OCI-LY7 (cell line): ENCODE measurements at regions not wholly inside any gene's neighbourhood (a gene's known extent, or its start where the extent isn't known, plus 50 kb on each side); places are given as distances from the start of the nearest gene placed in this dataset.
"Not testable (repeated sequence)": the region's sequence is repeated elsewhere in the genome, so short reads cannot be mapped to it uniquely, and the experiment has no call there.

ENCODE experiments used
- BruUV-seq: library from RNA; stranded (reverse); fragments of 400-500 nt; replicated peaks from 2 replicates; lab custom pipeline; 2021; lab: Mats Ljungman, UMichigan
- CTCF ChIA-PET: fragments of 300-600 bp; sonication (Branson Sonifier 250); formaldehyde crosslinking; loops from one replicate; lab custom pipeline; 2022; ENCODE audit warnings: antibody characterized with exemption; ENCODE audit not compliant: unreplicated experiment; lab: Charles Lee
- POLR2A ChIA-PET: fragments of 300-600 bp; sonication (Branson Sonifier 250); formaldehyde crosslinking; loops from one replicate; lab custom pipeline; 2022; ENCODE audit warnings: antibody characterized with exemption; lab: Charles Lee
- DNase-seq: peaks from one replicate; pipeline ENCODE4 v3.0.0-alpha.2; 2015; ENCODE audit warnings: low spot score
- H2AFZ ChIP-seq: fragments of 200-600 bp; sonication (generic), shearing (Covaris generic); 2 replicates; pipeline ENCODE4 v1.6.1; 2014; ENCODE audit warnings: mild to moderate bottlenecking, antibody characterized with exemption, low read length, moderate library complexity
- H3K27ac ChIP-seq: fragments of 200-600 bp; sonication (generic); 2 replicates; pipeline ENCODE4 v1.5.1; 2014; ENCODE audit warnings: mixed run types, low read depth, mild to moderate bottlenecking, moderate library complexity, low read length, inconsistent platforms; ENCODE audit not compliant: poor library complexity, severe bottlenecking
- H3K36me3 ChIP-seq: fragments of 200-600 bp; sonication (generic); 2 replicates; pipeline ENCODE4 v1.6.1; 2014; ENCODE audit warnings: mild to moderate bottlenecking, antibody characterized with exemption, low read length, moderate library complexity, mixed read lengths; ENCODE audit not compliant: insufficient read depth
- H3K4me1 ChIP-seq: fragments of 200-600 bp; sonication (generic); 2 replicates; pipeline ENCODE4 v1.5.1; 2014; ENCODE audit warnings: mild to moderate bottlenecking, low read length; ENCODE audit not compliant: insufficient read depth, poor library complexity, severe bottlenecking
- H3K4me2 ChIP-seq: fragments of 200-600 bp; sonication (generic); 2 replicates; pipeline ENCODE4 v1.6.1; 2014; ENCODE audit warnings: mild to moderate bottlenecking, low read length
- H3K4me3 ChIP-seq: fragments of 200-600 bp; sonication (generic); 2 replicates; pipeline ENCODE4 v1.5.1; 2014; ENCODE audit warnings: mild to moderate bottlenecking, low read depth, low read length; ENCODE audit not compliant: poor library complexity, severe bottlenecking
- H3K79me2 ChIP-seq: fragments of 200-600 bp; sonication (generic); 2 replicates; pipeline ENCODE4 v1.6.1; 2016; ENCODE audit warnings: low read depth, mild to moderate bottlenecking, low read length, moderate library complexity, mixed read lengths; ENCODE audit not compliant: insufficient read depth
- H3K9me2 ChIP-seq: fragments of 200-600 bp; sonication (generic); 2 replicates; pipeline ENCODE4 v1.6.1; 2016; ENCODE audit warnings: mild to moderate bottlenecking, low read length, mixed read lengths; ENCODE audit not compliant: insufficient read depth
- H3K9me3 ChIP-seq: fragments of 200-600 bp; sonication (generic); 2 replicates; pipeline ENCODE4 v1.6.1; 2014; ENCODE audit warnings: mild to moderate bottlenecking, mixed run types, low read length, mixed read lengths
- H4K20me1 ChIP-seq: fragments of 200-600 bp; sonication (generic); 2 replicates; pipeline ENCODE4 v1.6.1; 2014; ENCODE audit warnings: mild to moderate bottlenecking, antibody characterized with exemption, low read length, moderate library complexity, mixed read lengths; ENCODE audit not compliant: insufficient read depth
- CTCF ChIP-seq: fragments of 200-600 bp; sonication (generic); conservative IDR thresholded peaks from 2 replicates; pipeline ENCODE4 v1.5.1; 2014; ENCODE audit warnings: mild to moderate bottlenecking, antibody characterized with exemption, low read length, moderate library complexity, mixed read lengths
- EZH2phosphoT487 ChIP-seq: fragments of 200-600 bp; sonication (generic); IDR thresholded peaks from 2 replicates; pipeline ENCODE4 v1.6.1; 2018; ENCODE audit warnings: low read depth, borderline replicate concordance, mild to moderate bottlenecking, mixed run types, antibody characterized with exemption, low read length, moderate library complexity, mixed read lengths
- intact Hi-C: fragments of 100-400 bp; cut with micrococcal nuclease; formaldehyde crosslinking; loops from one replicate; pipeline ENCODE4 v1.10.0; 2022; ENCODE audit not compliant: unreplicated experiment

- Histone ChIP-seq H3K4me1 (no peaks in the 10 kb centered on the region), H3K27ac (no peak overlapping the region), H3K4me3 (no peak overlapping the region), H3K9me2 (no peaks in the 10 kb centered on the region), H3K9me3 (no peaks in the 10 kb centered on the region), H3K79me2 (no peaks in the 10 kb centered on the region), H3K4me2 (no peak overlapping the region), H3K36me3 (no peaks in the 10 kb centered on the region), H2AFZ (no peak overlapping the region), H4K20me1 (no peaks in the 10 kb centered on the region)
- intact Hi-C loops, result no loop called here
- ChIA-PET CTCF (no interaction called here), POLR2A (interaction anchor here (0.5 to 0.7 kb wide), 2 partner anchors 307 to 921 kb away, joined by 3 to 4 read pairs; no protein-coding TSS in a partner anchor)
- BruUV-seq, result no TSS peak
- DNase-seq, result no peak
- TF ChIP-seq CTCF, result no peak
- TF ChIP-seq EZH2phosphoT487, result no peak
Measured at GRCh38 chr6:112475083-112475482, 128.0 kb downstream of the RFPL4B start.

GRCh38 chr6:112477125-112477524 is 130.0 kb downstream of the RFPL4B start:
- no TSS peak for BruUV-seq
- Histone ChIP-seq H3K36me3 (no peaks in the 10 kb centered on the region), H4K20me1 (no peaks in the 10 kb centered on the region), H3K4me3 (no peak overlapping the region), H3K4me1 (no peaks in the 10 kb centered on the region), H3K9me2 (no peaks in the 10 kb centered on the region), H3K79me2 (no peaks in the 10 kb centered on the region), H3K27ac (no peak overlapping the region), H3K9me3 (no peaks in the 10 kb centered on the region), H3K4me2 (no peak overlapping the region), H2AFZ (no peak overlapping the region)
- intact Hi-C loops, result no loop called here
- TF ChIP-seq CTCF (no peak), EZH2phosphoT487 (no peak)
- CTCF ChIA-PET, result no interaction called here
- DNase-seq, result no peak
- POLR2A ChIA-PET, result interaction anchor here (1.0 kb wide), 1 partner anchor 18 kb away, joined by 3 read pairs; no protein-coding TSS in a partner anchor

- no peak overlapping the region for H3K27ac ChIP-seq
- no peaks in the 10 kb centered on the region for H3K9me2 ChIP-seq
- POLR2A ChIA-PET, result interaction anchor here (0.6 to 1.0 kb wide), 2 partner anchors 19 to 53 kb away, joined by 3 read pairs; no protein-coding TSS in a partner anchor
- no peaks in the 10 kb centered on the region for H3K4me1 ChIP-seq
- no TSS peak for BruUV-seq
- no peaks in the 10 kb centered on the region for H3K79me2 ChIP-seq
- no peak overlapping the region for H3K4me2 ChIP-seq
- intact Hi-C loops, result no loop called here
- no peaks in the 10 kb centered on the region for H4K20me1 ChIP-seq
- H3K36me3 ChIP-seq, result no peaks in the 10 kb centered on the region
- H3K9me3 ChIP-seq, result no peaks in the 10 kb centered on the region
- CTCF ChIA-PET, result no interaction called here
- H3K4me3 ChIP-seq, result no peak overlapping the region
- DNase-seq, result no peak
- TF ChIP-seq CTCF (no peak), EZH2phosphoT487 (no peak)
- no peak overlapping the region for H2AFZ ChIP-seq
Measured at GRCh38 chr6:112478036-112478435, 130.9 kb downstream of the RFPL4B start.

GRCh38 chr6:112479975-112480374 is 132.8 kb downstream of the RFPL4B start:
- H3K4me2 ChIP-seq, H3K4me1 ChIP-seq, H4K20me1 ChIP-seq, BruUV-seq, H3K4me3 ChIP-seq, H3K27ac ChIP-seq, H3K36me3 ChIP-seq, H3K79me2 ChIP-seq, CTCF ChIA-PET, H3K9me2 ChIP-seq, DNase-seq, POLR2A ChIA-PET, H2AFZ ChIP-seq, intact Hi-C loops, H3K9me3 ChIP-seq: not testable (repeated sequence)
